CD14-positive monocyte (primary cell): ENCODE measurements at regions not wholly inside any gene's neighbourhood (a gene's known extent, or its start where the extent isn't known, plus 50 kb on each side); places are given as distances from the start of the nearest gene placed in this dataset.

Source experiments
- DNase-seq, 3 donors: peaks; one replicate each; pipeline ENCODE4 v3.0.0-alpha.2; 2011 to 2022
- H2AFZ ChIP-seq: 2 replicates; pipeline ENCODE4 v1.6.0; 2012; ENCODE audit warnings: mild to moderate bottlenecking, low read depth, low read length, inconsistent platforms; ENCODE audit not compliant: insufficient read depth, poor library complexity, severe bottlenecking
- H3K27ac ChIP-seq, 2 donors: 1 replicate in 1 of 2; 2 replicates in 1 of 2; pipeline ENCODE4 v1.5.1; 2012 to 2013; ENCODE audit warnings: low read length in 2 of 2, control low read depth in 1 of 2, inconsistent platforms in 1 of 2, low read depth in 1 of 2, mild to moderate bottlenecking in 1 of 2
- H3K27me3 ChIP-seq, 2 donors: one replicate each; pipeline versions ENCODE4 v1.6.0 to v1.6.1; 2011 to 2013; ENCODE audit warnings: low read length in 2 of 2; ENCODE audit not compliant: control insufficient read depth in 2 of 2, insufficient read depth in 2 of 2
- H3K36me3 ChIP-seq, 2 donors: replicated peaks in 1 of 2; 1 replicate in 1 of 2; 2 replicates in 1 of 2; pipeline versions ENCODE4 v1.5.1 to v1.6.1; 2012 to 2013; ENCODE audit warnings: low read length in 2 of 2, control low read depth in 1 of 2, inconsistent platforms in 1 of 2, mild to moderate bottlenecking in 1 of 2; ENCODE audit not compliant: insufficient read depth in 2 of 2, control insufficient read depth in 1 of 2
- H3K4me1 ChIP-seq, 2 donors: 1 replicate in 1 of 2; 2 replicates in 1 of 2; pipeline versions ENCODE4 v1.5.1 to v1.6.1; 2012 to 2013; ENCODE audit warnings: low read length in 2 of 2, control low read depth in 1 of 2, inconsistent platforms in 1 of 2, mild to moderate bottlenecking in 1 of 2, moderate library complexity in 1 of 2; ENCODE audit not compliant: insufficient read depth in 2 of 2, control insufficient read depth in 1 of 2
- H3K4me2 ChIP-seq: replicated peaks from 2 replicates; pipeline ENCODE3; 2012; ENCODE audit warnings: low read length, moderate library complexity, mild to moderate bottlenecking; ENCODE audit not compliant: poor library complexity, severe bottlenecking; ENCODE audit errors: extremely low read depth
- H3K4me3 ChIP-seq, 3 experiments: fragments of 200-600 bp in 1 of 3; sonication (generic) in 1 of 3; replicated peaks in 1 of 3; 1 replicate in 2 of 3; 2 replicates in 1 of 3; pipeline ENCODE4 v1.5.1; 2011 to 2013; ENCODE audit warnings: low read length in 3 of 3, mild to moderate bottlenecking in 3 of 3, control low read depth in 2 of 3, low read depth in 2 of 3, inconsistent platforms in 1 of 3, moderate library complexity in 1 of 3
- H3K79me2 ChIP-seq: 2 replicates; pipeline ENCODE4 v1.6.0; 2012; ENCODE audit warnings: mild to moderate bottlenecking, control low read depth, inconsistent platforms, low read length, moderate library complexity; ENCODE audit not compliant: insufficient read depth
- H3K9ac ChIP-seq: 2 replicates; pipeline ENCODE4 v1.6.0; 2017; ENCODE audit warnings: low read length, mild to moderate bottlenecking; ENCODE audit not compliant: insufficient read depth, poor library complexity, severe bottlenecking
- H3K9me3 ChIP-seq, 2 donors: replicated peaks in 1 of 2; 1 replicate in 1 of 2; 2 replicates in 1 of 2; pipeline versions ENCODE4 v1.5.1 to v1.6.1; 2012 to 2013; ENCODE audit warnings: low read length in 2 of 2, control low read depth in 1 of 2; ENCODE audit not compliant: control insufficient read depth in 1 of 2, insufficient read depth in 1 of 2
- H4K20me1 ChIP-seq: 2 replicates; pipeline ENCODE4 v1.6.0; 2012; ENCODE audit warnings: mild to moderate bottlenecking, low read length, control low read depth, moderate library complexity; ENCODE audit not compliant: insufficient read depth
- H3K27ac Mint-ChIP-seq, 7 donors: one replicate each; pipeline ENCODE4 v1.8.0; 2020; ENCODE audit warnings: mild to moderate bottlenecking in 7 of 7, mixed read lengths in 7 of 7, moderate library complexity in 6 of 7, inconsistent platforms in 2 of 7
- H3K27me3 Mint-ChIP-seq, 3 donors: one replicate each; pipeline ENCODE4 v1.8.0; 2021 to 2022; ENCODE audit warnings: low read depth in 3 of 3, mild to moderate bottlenecking in 3 of 3, mixed read lengths in 3 of 3, moderate library complexity in 3 of 3, inconsistent platforms in 1 of 3
- H3K36me3 Mint-ChIP-seq, 2 donors: one replicate each; pipeline ENCODE4 v1.8.0; 2020; ENCODE audit warnings: mixed read lengths in 2 of 2, inconsistent platforms in 1 of 2, mild to moderate bottlenecking in 1 of 2
- H3K4me1 Mint-ChIP-seq: one replicate; pipeline ENCODE4 v1.8.0; 2020; ENCODE audit warnings: mild to moderate bottlenecking, mixed read lengths
- H3K4me3 Mint-ChIP-seq, 2 donors: one replicate each; pipeline ENCODE4 v1.8.0; 2020; ENCODE audit warnings: mild to moderate bottlenecking in 2 of 2, mixed read lengths in 2 of 2, moderate library complexity in 1 of 2
- H3K9me3 Mint-ChIP-seq, 7 donors: one replicate each; pipeline ENCODE4 v1.8.0; 2020 to 2022; ENCODE audit warnings: mixed read lengths in 7 of 7, mild to moderate bottlenecking in 6 of 7, moderate library complexity in 6 of 7, inconsistent platforms in 2 of 7
- CTCF ChIP-seq: fragments of 200-600 bp; IDR thresholded peaks from one replicate; pipeline ENCODE4 v1.8.0; 2022; ENCODE audit warnings: antibody characterized with exemption, mild to moderate bottlenecking
- WGBS: methylation state at CpG from one replicate; pipeline ENCODE4 v1.1.5; 2013; ENCODE audit warnings: missing lambda C conversion rate; ENCODE audit not compliant: insufficient coverage; 5-methylcytosine and 5-hydroxymethylcytosine counted together
- intact Hi-C, 2 donors: fragments of 100-400 bp; cut with micrococcal nuclease; formaldehyde crosslinking; loops; one replicate each; pipeline versions ENCODE4 v1.15.0 to v1.15.1; 2023

GRCh38 chr10:9038146-9038714 is 983.7 kb downstream of the GATA3 start:
- TF ChIP-seq CTCF = no peak
- Mint-ChIP-seq H3K27me3 (no peaks in the 10 kb centered on the region), H3K4me3 (no peak overlapping the region), H3K36me3 (no peaks in the 10 kb centered on the region), H3K27ac (no peak overlapping the region), H3K9me3 (peaks cover 0 to 3% (median 0%) of the 10 kb centered on the region in 7 donors), H3K4me1 (no peaks in the 10 kb centered on the region)
- no peak overlapping the region for H2AFZ ChIP-seq
- no peaks in the 10 kb centered on the region for H3K27me3 ChIP-seq
- H3K27ac ChIP-seq = no peak overlapping the region
- intact Hi-C loops = no loop called here
- H3K9me3 ChIP-seq = no peaks in the 10 kb centered on the region
- H3K4me2 ChIP-seq = no peak overlapping the region
- 96% methylated on average over 2 of the region's 4 CpGs for WGBS
- no peaks in the 10 kb centered on the region for H4K20me1 ChIP-seq
- H3K36me3 ChIP-seq = no peaks in the 10 kb centered on the region
- no peaks in the 10 kb centered on the region for H3K79me2 ChIP-seq
- no peak for DNase-seq
- H3K4me3 ChIP-seq = no peak overlapping the region
- H3K9ac ChIP-seq = no peak overlapping the region
- H3K4me1 ChIP-seq = no peaks in the 10 kb centered on the region

- no peaks in the 10 kb centered on the region for H3K4me1 Mint-ChIP-seq
- H3K9me3 ChIP-seq = no peaks in the 10 kb centered on the region
- DNase-seq = no peak
- H3K4me1 ChIP-seq = no peaks in the 10 kb centered on the region
- no peaks in the 10 kb centered on the region for H3K36me3 Mint-ChIP-seq
- no peaks in the 10 kb centered on the region for H4K20me1 ChIP-seq
- H3K4me3 ChIP-seq = no peak overlapping the region
- no peak for TF ChIP-seq CTCF
- H3K27me3 Mint-ChIP-seq = peaks cover 0 to 8% (median 0%) of the 10 kb centered on the region in 3 donors
- peaks cover 0 to 7% (median 2%) of the 10 kb centered on the region in 7 donors for H3K9me3 Mint-ChIP-seq
- H3K27me3 ChIP-seq = no peaks in the 10 kb centered on the region
- WGBS = 100% methylated on average over 1 of the region's 2 CpGs
- no peak overlapping the region for H3K9ac ChIP-seq
- intact Hi-C loops = no loop called here
- no peak overlapping the region for H3K27ac Mint-ChIP-seq
- no peaks in the 10 kb centered on the region for H3K36me3 ChIP-seq
- H2AFZ ChIP-seq = no peak overlapping the region
- H3K4me2 ChIP-seq = no peak overlapping the region
- no peak overlapping the region for H3K4me3 Mint-ChIP-seq
- no peaks in the 10 kb centered on the region for H3K79me2 ChIP-seq
- no peak overlapping the region for H3K27ac ChIP-seq
These were observed 989.0 kb downstream of the GATA3 start for GRCh38 chr10:9043466-9043865.
